GM20000 (cell line): ENCODE measurements at regions not wholly inside any gene's neighbourhood (a gene's known extent, or its start where the extent isn't known, plus 50 kb on each side); places are given as distances from the start of the nearest gene placed in this dataset.

Experiments used
- DNase-seq: peaks from one replicate; pipeline ENCODE4 v3.0.0; 2012; ENCODE audit warnings: low spot score
- CTCF ChIP-seq: IDR thresholded peaks from 2 replicates; pipeline ENCODE4 v1.5.1; 2012; ENCODE audit warnings: mild to moderate bottlenecking, control low read depth; ENCODE audit errors: extremely low read depth, missing control alignments

GRCh38 chr3:115251509-115251908 lies 104.4 kb upstream of the ZBTB20 start:
- no peak for DNase-seq
- no peak for TF ChIP-seq CTCF

- no peak for DNase-seq
- no peak for TF ChIP-seq CTCF
Measured at GRCh38 chr3:115252679-115253078, 105.6 kb upstream of the ZBTB20 start.

- no peak for TF ChIP-seq CTCF
- no peak for DNase-seq
Measured at GRCh38 chr3:115254492-115255196, 107.6 kb upstream of the ZBTB20 start.

GRCh38 chr3:115255197-115255585 lies 108.1 kb upstream of the ZBTB20 start:
- no peak for DNase-seq
- TF ChIP-seq CTCF: no peak

- no peak for DNase-seq
Measured at GRCh38 chr3:115270849-115271248, 123.8 kb upstream of the ZBTB20 start.

GRCh38 chr3:115272036-115272824 lies 125.1 kb upstream of the ZBTB20 start:
- TF ChIP-seq CTCF: no peak
- no peak for DNase-seq

More at GRCh38 chr3:115270849-115271248, 123.8 kb upstream of the ZBTB20 start:
- TF ChIP-seq CTCF: no peak

- TF ChIP-seq CTCF: no peak
- DNase-seq: no peak
Measured at GRCh38 chr3:115275896-115276295, 128.8 kb upstream of the ZBTB20 start.
